ENCODE measurements at regions not wholly inside any gene's neighbourhood (a gene's known extent, or its start where the extent isn't known, plus 50 kb on each side); places are given as distances from the start of the nearest gene placed in this dataset.

GRCh38 chr6:164546263-164546662, 763.1 kb downstream of the C6orf118 start:
- Histone ChIP-seq H3K36me3 (ENCODE audit: control insufficient read depth, insufficient read depth, low read length) (no peaks in the 10 kb centered on the region), H3K4me3 (replicated peaks; ENCODE audit: low read depth, low read length) (no peak overlapping the region), H3K27me3 (replicated peaks; ENCODE audit: control insufficient read depth, insufficient read depth, low read length) (no peaks in the 10 kb centered on the region)
- DNase-seq (ENCODE audit: extremely low read depth, insufficient read length) = no peak
- TF ChIP-seq CTCF (IDR thresholded peaks at IDR 0.05; ENCODE audit: insufficient read depth, low read length, poor library complexity, severe bottlenecking) = no peak

GRCh38 chr6:164534070-164534766, 775.2 kb downstream of the C6orf118 start:
- TF ChIP-seq CTCF (IDR thresholded peaks at IDR 0.05; ENCODE audit: insufficient read depth, low read length, poor library complexity, severe bottlenecking) = no peak
- Histone ChIP-seq H3K4me3 (replicated peaks; ENCODE audit: low read depth, low read length) (no peak overlapping the region), H3K27me3 (replicated peaks; ENCODE audit: control insufficient read depth, insufficient read depth, low read length) (no peaks in the 10 kb centered on the region), H3K36me3 (ENCODE audit: control insufficient read depth, insufficient read depth, low read length) (no peaks in the 10 kb centered on the region)
- no peak for DNase-seq (ENCODE audit: extremely low read depth, insufficient read length)

- no peaks in the 10 kb centered on the region for H3K27me3 ChIP-seq (replicated peaks; ENCODE audit: control insufficient read depth, insufficient read depth, low read length)
- H3K4me3 ChIP-seq (replicated peaks; ENCODE audit: low read depth, low read length) = no peak overlapping the region
- no peak for TF ChIP-seq CTCF (IDR thresholded peaks at IDR 0.05; ENCODE audit: insufficient read depth, low read length, poor library complexity, severe bottlenecking)
- DNase-seq (ENCODE audit: extremely low read depth, insufficient read length) = no peak
- no peaks in the 10 kb centered on the region for H3K36me3 ChIP-seq (ENCODE audit: control insufficient read depth, insufficient read depth, low read length)
Observed at GRCh38 chr6:164533045-164533362, 776.4 kb downstream of the C6orf118 start.

GRCh38 chr6:164532198-164533044, 777.0 kb downstream of the C6orf118 start:
- no peaks in the 10 kb centered on the region for H3K36me3 ChIP-seq (ENCODE audit: control insufficient read depth, insufficient read depth, low read length)
- no peaks in the 10 kb centered on the region for H3K27me3 ChIP-seq (replicated peaks; ENCODE audit: control insufficient read depth, insufficient read depth, low read length)
- no peak overlapping the region for H3K4me3 ChIP-seq (replicated peaks; ENCODE audit: low read depth, low read length)
- DNase-seq (ENCODE audit: extremely low read depth, insufficient read length) = no peak
- TF ChIP-seq CTCF (IDR thresholded peaks at IDR 0.05; ENCODE audit: insufficient read depth, low read length, poor library complexity, severe bottlenecking) = no peak

GRCh38 chr6:164531736-164532135, 777.7 kb downstream of the C6orf118 start:
- no peak for TF ChIP-seq CTCF (IDR thresholded peaks at IDR 0.05; ENCODE audit: insufficient read depth, low read length, poor library complexity, severe bottlenecking)
- no peak for DNase-seq (ENCODE audit: extremely low read depth, insufficient read length)
- Histone ChIP-seq H3K4me3 (replicated peaks; ENCODE audit: low read depth, low read length) (no peak overlapping the region), H3K27me3 (replicated peaks; ENCODE audit: control insufficient read depth, insufficient read depth, low read length) (no peaks in the 10 kb centered on the region), H3K36me3 (ENCODE audit: control insufficient read depth, insufficient read depth, low read length) (no peaks in the 10 kb centered on the region)

All from GM06990 (cell line).